ENCODE measurements at regions not wholly inside any gene's neighbourhood (a gene's known extent, or its start where the extent isn't known, plus 50 kb on each side); places are given as distances from the start of the nearest gene placed in this dataset.

DNA sequence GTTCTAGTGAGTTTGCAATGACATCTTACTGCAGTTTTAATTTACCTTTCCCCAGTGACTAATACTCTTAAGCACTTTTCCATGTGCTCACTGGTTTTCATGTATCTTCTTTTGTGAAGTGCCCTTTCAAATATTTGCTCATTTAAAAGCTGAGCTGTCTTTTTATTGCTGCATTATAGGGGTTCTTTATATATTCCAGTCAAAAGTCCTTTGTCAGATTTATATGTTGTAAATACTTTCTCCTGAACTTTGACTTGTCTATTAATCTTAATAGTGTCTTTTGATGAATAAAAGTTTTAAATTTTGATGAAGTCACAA lies 50.2 kb upstream of the ELOVL5 start (continued):
- TF ChIP-seq MAX (IDR thresholded peaks at IDR 0.05) = no peak
- TF ChIP-seq REST (IDR thresholded peaks at IDR 0.05; ENCODE audit: low read depth) = no peak
- TF ChIP-seq ELF1 (IDR thresholded peaks at IDR 0.05; ENCODE audit: borderline replicate concordance, low read depth) = no peak
- TF ChIP-seq CEBPB (IDR thresholded peaks at IDR 0.05; ENCODE audit: low read depth) = no peak
- TF ChIP-seq EGR1 (IDR thresholded peaks at IDR 0.05; ENCODE audit: low read depth) = no peak

GRCh38 chr6:53398247-53399026 lies 49.7 kb upstream of the ELOVL5 start:
- RAD21 ChIA-PET (ENCODE audit: low non-redundant PET in 1 of 2, low total read pairs in 2 of 2, uncharacterized antibody in 2 of 2, unreplicated experiment in 2 of 2) = no interaction called here
- Histone ChIP-seq H2AFZ (ENCODE audit: low read depth, low read length, poor library complexity, severe bottlenecking) (no peak overlapping the region), H3K9me3 (ENCODE audit: control insufficient read depth in 1 of 2, insufficient read depth in 1 of 2, low read depth in 1 of 2, low read length in 2 of 2) (no peaks in the 10 kb centered on the region), H3K36me3 (ENCODE audit: control insufficient read depth in 1 of 2, insufficient read depth in 2 of 2, low read length in 2 of 2) (no peaks in the 10 kb centered on the region), H3K79me2 (ENCODE audit: insufficient read depth, low read length) (no peaks in the 10 kb centered on the region), H3K4me1 (ENCODE audit: control insufficient read depth in 1 of 2, insufficient read depth in 2 of 2, low read length in 2 of 2) (no peaks in the 10 kb centered on the region), H4K20me1 (ENCODE audit: insufficient read depth) (no peaks in the 10 kb centered on the region), H3K4me2 (ENCODE audit: low read length) (no peak overlapping the region), H3K27me3 (ENCODE audit: insufficient read depth, low read length) (no peaks in the 10 kb centered on the region), H3K4me3 (replicated peaks in 1 of 2; ENCODE audit: low read depth in 1 of 2, low read length in 2 of 2) (no peak overlapping the region), H3K9me2 (ENCODE audit: insufficient read depth) (no peaks in the 10 kb centered on the region), H3K27ac (ENCODE audit: low read depth, low read length) (no peak overlapping the region), H3K9ac (ENCODE audit: low read length) (no peak overlapping the region)
- no peak for ATAC-seq
- POLR2A ChIA-PET = no interaction called here
- no TSS peak for BruUV-seq (replicated peaks)
- no peak for TF ChIP-seq YY1 (IDR thresholded peaks at IDR 0.05; ENCODE audit: extremely low read depth, insufficient replicate concordance, low read depth, low read length)
- TF ChIP-seq MAX (IDR thresholded peaks at IDR 0.05) = no peak
- no peak for TF ChIP-seq EGR1 (IDR thresholded peaks at IDR 0.05; ENCODE audit: low read depth)
- no peak for TF ChIP-seq CBX3 (IDR thresholded peaks at IDR 0.05; ENCODE audit: low read depth)
- CTCF ChIA-PET = no interaction called here
- intact Hi-C loops (cut with micrococcal nuclease) = no loop called here
- no peak for DNase-seq (ENCODE audit: low read depth, low spot score)

Data from HCT116 (cell line).